ENCODE measurements at regions not wholly inside any gene's neighbourhood (a gene's known extent, or its start where the extent isn't known, plus 50 kb on each side); places are given as distances from the start of the nearest gene placed in this dataset.
"Not testable (repeated sequence)": the region's sequence is repeated elsewhere in the genome, so short reads cannot be mapped to it uniquely, and the experiment has no call there.

GRCh38 chr22:49687333-49687732, 140.3 kb downstream of the BRD1 start:
- no peak overlapping the region for H3K4me3 ChIP-seq (ENCODE audit: low read depth, low read length)
- DNase-seq (ENCODE audit: low read depth), result no peak
- TF ChIP-seq, protein P1, sequence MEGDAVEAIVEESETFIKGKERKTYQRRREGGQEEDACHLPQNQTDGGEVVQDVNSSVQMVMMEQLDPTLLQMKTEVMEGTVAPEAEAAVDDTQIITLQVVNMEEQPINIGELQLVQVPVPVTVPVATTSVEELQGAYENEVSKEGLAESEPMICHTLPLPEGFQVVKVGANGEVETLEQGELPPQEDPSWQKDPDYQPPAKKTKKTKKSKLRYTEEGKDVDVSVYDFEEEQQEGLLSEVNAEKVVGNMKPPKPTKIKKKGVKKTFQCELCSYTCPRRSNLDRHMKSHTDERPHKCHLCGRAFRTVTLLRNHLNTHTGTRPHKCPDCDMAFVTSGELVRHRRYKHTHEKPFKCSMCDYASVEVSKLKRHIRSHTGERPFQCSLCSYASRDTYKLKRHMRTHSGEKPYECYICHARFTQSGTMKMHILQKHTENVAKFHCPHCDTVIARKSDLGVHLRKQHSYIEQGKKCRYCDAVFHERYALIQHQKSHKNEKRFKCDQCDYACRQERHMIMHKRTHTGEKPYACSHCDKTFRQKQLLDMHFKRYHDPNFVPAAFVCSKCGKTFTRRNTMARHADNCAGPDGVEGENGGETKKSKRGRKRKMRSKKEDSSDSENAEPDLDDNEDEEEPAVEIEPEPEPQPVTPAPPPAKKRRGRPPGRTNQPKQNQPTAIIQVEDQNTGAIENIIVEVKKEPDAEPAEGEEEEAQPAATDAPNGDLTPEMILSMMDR (IDR thresholded peaks at IDR 0.05; ENCODE audit: low read depth, low read length, missing control alignments), result no peak

DNA sequence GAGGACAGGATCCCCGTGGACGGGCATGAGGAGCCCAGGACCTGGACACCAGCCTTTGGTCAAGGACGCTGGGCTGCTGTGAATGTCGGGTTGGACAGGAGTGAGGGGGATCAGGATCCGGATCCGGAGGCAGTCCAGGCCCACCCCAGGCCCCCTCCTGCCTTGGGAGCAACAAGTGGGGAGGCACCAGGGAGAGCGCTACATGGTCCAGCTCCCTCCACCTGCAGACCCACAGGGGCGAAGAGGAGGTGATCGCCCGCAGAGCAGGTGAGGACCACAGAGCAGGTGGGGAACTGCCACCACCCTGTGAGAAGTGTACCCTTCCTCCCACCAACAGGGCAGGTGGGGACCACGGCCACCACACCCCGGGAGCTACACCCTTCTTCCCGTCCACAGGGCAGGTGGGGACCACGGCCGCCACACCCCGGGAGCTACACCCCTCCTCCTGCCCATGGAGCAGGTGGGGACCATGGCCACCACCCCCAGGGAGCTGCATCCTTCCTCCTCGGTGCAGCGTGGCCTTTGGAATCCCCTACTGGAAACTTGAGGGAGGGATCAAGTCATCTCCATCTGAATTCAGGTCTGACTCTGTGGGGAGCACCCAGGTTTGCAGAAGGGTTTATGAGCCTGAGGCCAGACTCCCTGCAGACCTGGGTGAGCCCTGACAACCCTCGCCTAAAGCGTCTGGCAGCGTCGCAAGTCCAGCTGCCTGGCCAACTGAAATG, 141.0 kb downstream of the BRD1 start:
- no peak for DNase-seq (ENCODE audit: low read depth)
- no peak overlapping the region for H3K4me3 ChIP-seq (ENCODE audit: low read depth, low read length)
- TF ChIP-seq, protein P1 (IDR thresholded peaks at IDR 0.05; ENCODE audit: low read depth, low read length, missing control alignments), result no peak

GRCh38 chr22:49685686-49686085, 142.0 kb downstream of the BRD1 start:
- TF ChIP-seq, protein P1 (IDR thresholded peaks at IDR 0.05; ENCODE audit: low read depth, low read length, missing control alignments), result no peak
- no peak overlapping the region for H3K4me3 ChIP-seq (ENCODE audit: low read depth, low read length)
- DNase-seq (ENCODE audit: low read depth), result no peak

DNA sequence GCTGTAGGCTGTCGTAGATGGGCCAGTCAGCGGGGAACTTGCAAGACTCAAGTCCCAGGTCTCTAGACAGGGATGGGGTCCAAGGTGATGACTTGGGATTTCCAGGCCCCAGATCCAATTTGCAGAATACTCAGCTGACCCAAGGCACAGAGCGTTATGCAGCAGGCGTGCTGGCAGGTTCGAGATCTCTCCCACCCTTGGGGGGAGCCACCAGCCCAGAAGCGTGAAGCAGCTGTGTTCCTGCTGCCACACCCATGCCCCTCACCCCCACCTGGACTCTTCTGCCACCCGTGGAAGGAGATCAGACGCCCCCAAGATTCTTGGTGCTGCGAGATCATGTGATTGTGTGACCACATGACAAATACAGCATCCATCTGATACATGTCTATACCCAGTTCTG, 142.6 kb downstream of the BRD1 start:
- no peak for DNase-seq (ENCODE audit: low read depth)
- TF ChIP-seq, protein P1 (IDR thresholded peaks at IDR 0.05; ENCODE audit: low read depth, low read length, missing control alignments), result no peak
- no peak overlapping the region for H3K4me3 ChIP-seq (ENCODE audit: low read depth, low read length)

GRCh38 chr22:49683032-49683431, 144.6 kb downstream of the BRD1 start:
- DNase-seq (ENCODE audit: low read depth), result no peak

DNA sequence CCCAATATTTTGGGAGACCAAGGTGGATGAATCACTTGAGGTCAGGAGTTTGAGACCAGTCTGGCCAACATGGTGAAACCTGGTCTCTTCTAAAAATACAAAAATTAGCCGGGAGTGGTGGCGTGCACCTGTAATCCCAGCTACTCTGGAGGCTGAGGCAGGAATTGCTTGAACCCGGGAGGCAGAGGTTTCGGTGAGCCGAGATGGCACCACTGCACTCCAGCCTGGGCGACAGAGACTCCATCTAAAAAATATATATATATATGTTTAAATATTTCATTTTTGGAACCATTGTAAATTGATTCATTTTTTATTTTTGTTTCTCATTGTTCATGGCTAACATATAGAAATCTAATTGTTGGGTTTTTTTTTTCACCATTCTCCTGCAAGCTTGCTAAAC, 146.9 kb downstream of the BRD1 start:
- not testable (repeated sequence) for H3K4me3 ChIP-seq (ENCODE audit: low read depth, low read length); DNase-seq (ENCODE audit: low read depth)

More at GRCh38 chr22:49683032-49683431, 144.6 kb downstream of the BRD1 start:
- no peak overlapping the region for H3K4me3 ChIP-seq (ENCODE audit: low read depth, low read length)
- TF ChIP-seq, protein P1 (IDR thresholded peaks at IDR 0.05; ENCODE audit: low read depth, low read length, missing control alignments), result no peak

DNA sequence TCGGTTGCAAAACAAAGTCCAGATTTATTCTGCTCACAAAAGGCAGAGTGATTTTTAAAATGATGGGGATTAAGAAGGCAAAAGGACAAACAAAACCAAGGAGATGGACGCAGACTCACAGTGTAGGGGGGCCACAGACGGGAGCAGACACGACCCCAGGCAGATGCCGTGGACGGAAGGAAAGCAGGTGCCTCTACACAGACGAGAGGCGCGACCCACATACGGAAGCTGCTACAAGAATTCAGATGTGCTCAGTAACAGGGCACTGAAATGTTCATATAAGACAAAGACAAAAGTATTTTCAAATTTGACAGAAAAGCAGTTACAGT, 148.9 kb downstream of the BRD1 start:
- no peak for DNase-seq (ENCODE audit: low read depth)
- H3K4me3 ChIP-seq (ENCODE audit: low read depth, low read length), result no peak overlapping the region
- TF ChIP-seq, protein P1 (IDR thresholded peaks at IDR 0.05; ENCODE audit: low read depth, low read length, missing control alignments), result no peak
